ENCODE measurements at regions not wholly inside any gene's neighbourhood (a gene's known extent, or its start where the extent isn't known, plus 50 kb on each side); places are given as distances from the start of the nearest gene placed in this dataset.

DNA sequence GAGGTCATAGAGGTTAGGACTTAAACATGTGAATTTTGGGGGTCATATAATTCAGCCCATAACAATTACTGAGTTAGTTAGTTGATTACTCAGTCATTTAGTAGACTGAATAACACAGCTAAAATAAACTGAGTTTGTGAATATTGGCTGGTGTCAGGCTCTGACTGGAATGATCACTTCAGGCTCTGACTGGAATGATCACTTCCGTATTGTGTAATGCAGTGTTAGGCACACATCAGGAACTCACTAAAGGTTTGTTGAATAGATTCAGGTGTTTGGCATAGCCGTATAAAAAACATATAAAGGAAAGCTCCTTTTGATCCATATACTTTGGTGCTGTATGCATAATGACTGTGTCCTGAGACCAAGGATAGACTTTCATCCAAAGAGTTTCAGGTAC is 610.5 kb downstream of the INSC start:
- Mint-ChIP-seq H3K4me3 (no peak overlapping the region), H3K4me1 (ENCODE audit: low read depth) (no peaks in the 10 kb centered on the region), H3K36me3 (ENCODE audit: low read depth) (no peaks in the 10 kb centered on the region), H3K9me3 (no peaks in the 10 kb centered on the region), H3K27me3 (ENCODE audit: low read depth) (no peaks in the 10 kb centered on the region), H3K27ac (no peak overlapping the region)
- DNase-seq (ENCODE audit: low spot score): no peak

DNA sequence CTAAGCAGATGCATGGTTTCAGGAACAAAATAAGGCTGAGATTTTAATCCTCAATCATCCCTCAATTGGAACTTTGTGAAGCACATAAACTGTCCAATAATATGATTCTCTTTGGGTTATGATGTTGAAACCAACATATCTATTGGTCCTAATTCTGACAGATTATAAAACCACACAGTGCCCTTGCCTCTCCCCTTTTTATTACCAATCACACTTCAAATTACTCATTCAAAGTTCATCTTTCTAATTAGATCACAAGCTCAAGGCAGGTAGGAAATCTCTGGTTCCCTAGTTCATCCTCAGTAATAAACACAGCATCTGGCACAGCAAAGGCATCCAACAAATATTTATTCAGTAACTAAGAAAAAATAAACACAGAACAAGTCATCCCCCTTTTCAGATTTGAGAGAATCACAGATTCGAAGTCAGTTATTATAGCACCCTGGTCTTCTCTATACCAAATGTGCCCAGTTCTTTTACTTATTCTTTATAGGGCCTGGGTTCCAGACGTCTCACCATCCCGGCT is 611.6 kb downstream of the INSC start:
- DNase-seq (ENCODE audit: low spot score): no peak
- H3K4me1 Mint-ChIP-seq (ENCODE audit: low read depth): no peaks in the 10 kb centered on the region
- no peak overlapping the region for H3K4me3 Mint-ChIP-seq
- no peaks in the 10 kb centered on the region for H3K9me3 Mint-ChIP-seq
- no peaks in the 10 kb centered on the region for H3K36me3 Mint-ChIP-seq (ENCODE audit: low read depth)
- H3K27me3 Mint-ChIP-seq (ENCODE audit: low read depth): no peaks in the 10 kb centered on the region
- H3K27ac Mint-ChIP-seq: no peak overlapping the region

DNA sequence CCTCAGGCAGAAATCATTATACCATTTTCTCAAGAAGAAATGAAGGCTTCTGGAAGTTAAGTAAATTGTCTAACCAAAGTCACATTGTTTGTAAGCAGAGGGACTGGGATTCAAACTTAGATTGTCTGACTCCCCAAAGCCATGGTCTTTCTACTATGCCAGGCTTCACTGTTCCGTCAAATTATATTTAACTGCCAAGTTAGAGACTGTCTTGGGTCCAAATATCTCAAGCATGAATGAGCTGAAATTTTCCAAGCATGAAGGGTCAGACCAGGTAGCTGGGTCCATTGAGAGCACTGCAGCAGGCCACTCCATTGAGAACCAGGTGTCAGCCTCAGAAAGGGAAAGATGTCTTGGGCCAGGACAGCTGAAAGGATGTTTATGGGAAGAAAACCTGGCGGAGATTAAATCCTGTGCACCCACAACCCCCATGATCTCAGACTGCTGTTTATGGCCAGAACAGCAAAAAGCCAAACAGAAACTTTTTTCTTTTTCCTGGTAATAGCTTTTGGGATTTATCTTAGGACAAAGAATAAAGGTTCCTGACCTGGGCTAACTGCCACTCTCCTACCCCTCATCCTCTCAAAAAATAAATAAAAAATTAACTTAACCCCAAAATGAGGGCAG is 612.3 kb downstream of the INSC start:
- H3K4me1 Mint-ChIP-seq (ENCODE audit: low read depth): no peaks in the 10 kb centered on the region
- H3K27ac Mint-ChIP-seq: no peak overlapping the region
- no peaks in the 10 kb centered on the region for H3K27me3 Mint-ChIP-seq (ENCODE audit: low read depth)
- DNase-seq (ENCODE audit: low spot score): no peak
- no peaks in the 10 kb centered on the region for H3K36me3 Mint-ChIP-seq (ENCODE audit: low read depth)
- no peaks in the 10 kb centered on the region for H3K9me3 Mint-ChIP-seq
- no peak overlapping the region for H3K4me3 Mint-ChIP-seq

DNA sequence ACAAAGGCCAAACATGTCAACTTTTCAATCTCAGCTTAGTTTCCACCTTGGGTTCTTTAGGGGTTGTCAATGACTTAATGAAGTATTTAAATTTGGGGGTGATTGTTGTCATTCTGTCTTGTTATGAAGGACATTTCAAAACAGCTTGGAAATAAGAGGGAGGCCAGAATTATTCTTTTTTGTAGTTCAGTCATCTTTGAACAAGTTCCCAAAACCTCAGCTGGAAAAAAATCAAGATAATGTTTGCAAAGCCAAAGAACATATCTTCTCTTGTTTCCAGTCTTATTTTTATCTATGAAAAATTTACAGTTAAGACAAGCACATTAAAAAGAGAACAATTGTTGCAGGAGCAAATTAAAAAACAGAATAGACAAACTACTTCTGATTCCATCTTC is 612.8 kb downstream of the INSC start:
- H3K4me3 Mint-ChIP-seq: no peak overlapping the region

DNA sequence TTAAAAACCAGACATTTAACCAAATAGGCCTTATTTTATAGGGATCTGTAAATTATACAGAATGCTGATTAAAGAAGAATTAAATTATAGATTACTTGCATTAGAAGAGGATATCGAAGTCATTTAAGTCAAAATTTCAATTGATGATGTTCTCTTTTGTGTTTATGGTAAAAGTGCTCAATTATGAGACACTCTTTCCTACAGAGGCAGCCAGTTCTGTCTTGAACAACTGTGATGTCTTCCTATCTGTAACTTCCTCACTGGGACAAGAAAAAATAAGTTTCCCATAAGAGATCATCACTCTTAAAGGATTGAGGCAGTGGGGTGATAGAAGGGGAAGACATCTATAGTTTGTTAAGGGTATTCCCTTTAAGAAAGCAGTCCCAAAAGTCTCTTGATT is 613.5 kb downstream of the INSC start:
- H3K36me3 Mint-ChIP-seq (ENCODE audit: low read depth): no peaks in the 10 kb centered on the region
- no peaks in the 10 kb centered on the region for H3K4me1 Mint-ChIP-seq (ENCODE audit: low read depth)
- no peaks in the 10 kb centered on the region for H3K27me3 Mint-ChIP-seq (ENCODE audit: low read depth)
- DNase-seq (ENCODE audit: low spot score): no peak
- no peak overlapping the region for H3K4me3 Mint-ChIP-seq
- H3K27ac Mint-ChIP-seq: no peak overlapping the region
- no peaks in the 10 kb centered on the region for H3K9me3 Mint-ChIP-seq

More for the DNA sequence above, 612.8 kb downstream of the INSC start:
- no peaks in the 10 kb centered on the region for H3K27me3 Mint-ChIP-seq (ENCODE audit: low read depth)
- no peaks in the 10 kb centered on the region for H3K9me3 Mint-ChIP-seq
- H3K4me1 Mint-ChIP-seq (ENCODE audit: low read depth): no peaks in the 10 kb centered on the region
- no peak for DNase-seq (ENCODE audit: low spot score)
- no peak overlapping the region for H3K27ac Mint-ChIP-seq
- H3K36me3 Mint-ChIP-seq (ENCODE audit: low read depth): no peaks in the 10 kb centered on the region

DNA sequence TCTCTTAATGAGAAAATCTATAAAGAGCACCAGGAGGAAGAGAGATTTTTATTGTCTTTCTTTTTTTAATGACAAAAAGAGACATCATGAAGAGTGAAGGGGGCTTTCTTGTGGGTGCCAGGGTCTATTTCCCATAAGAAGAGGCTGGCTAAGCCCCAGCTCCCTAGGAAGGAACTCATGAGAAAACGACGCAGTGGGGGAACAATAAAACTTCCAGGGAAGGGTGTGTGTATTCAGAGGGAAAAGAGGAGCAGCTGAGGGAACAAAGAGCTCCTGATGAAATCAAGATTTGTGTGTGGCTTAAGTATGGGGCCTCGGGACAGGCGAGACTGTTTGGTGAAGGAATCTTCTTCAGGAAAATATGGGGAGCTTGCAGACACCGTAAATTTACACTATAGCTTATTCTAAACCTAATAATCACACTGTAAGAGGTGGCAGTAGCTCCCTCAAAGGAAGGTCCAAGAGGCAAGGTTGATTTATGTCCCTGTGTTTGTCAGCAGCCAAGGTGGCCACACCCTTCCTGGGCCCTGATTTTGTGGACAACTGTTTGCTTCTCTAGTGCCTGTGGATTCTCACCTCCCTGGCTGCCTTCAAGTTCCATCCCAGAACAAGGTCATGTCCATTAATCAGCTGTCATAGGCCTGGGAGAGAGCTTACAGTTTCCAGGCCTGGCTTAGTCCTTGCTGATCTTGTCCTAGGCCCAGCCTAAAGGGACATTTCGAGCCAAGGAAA is 615.7 kb downstream of the INSC start:
- no peaks in the 10 kb centered on the region for H3K9me3 Mint-ChIP-seq
- DNase-seq (ENCODE audit: low spot score): no peak
- no peaks in the 10 kb centered on the region for H3K36me3 Mint-ChIP-seq (ENCODE audit: low read depth)
- no peaks in the 10 kb centered on the region for H3K27me3 Mint-ChIP-seq (ENCODE audit: low read depth)
- no peak overlapping the region for H3K27ac Mint-ChIP-seq
- H3K4me3 Mint-ChIP-seq: no peak overlapping the region
- H3K4me1 Mint-ChIP-seq (ENCODE audit: low read depth): no peaks in the 10 kb centered on the region

DNA sequence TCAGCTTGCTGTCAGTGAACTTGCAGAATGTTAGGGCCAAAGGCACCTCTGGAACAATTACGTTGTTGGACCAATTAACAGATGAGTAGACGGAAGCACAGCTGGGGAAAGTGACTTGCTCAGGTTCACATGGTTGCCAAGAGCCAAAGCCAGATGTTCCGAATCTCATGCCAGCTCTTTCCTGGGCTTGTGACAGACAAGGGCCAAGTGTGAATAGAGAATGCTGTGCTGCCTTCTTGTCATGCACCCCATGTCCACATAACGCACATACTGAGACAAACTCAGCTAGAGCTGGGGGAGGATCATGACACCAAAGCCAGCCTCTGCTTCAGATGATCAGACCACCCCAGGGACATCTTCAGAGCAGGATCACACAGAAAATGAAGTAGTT is 616.3 kb downstream of the INSC start:
- no peak for DNase-seq (ENCODE audit: low spot score)
- Mint-ChIP-seq H3K27me3 (ENCODE audit: low read depth) (no peaks in the 10 kb centered on the region), H3K4me1 (ENCODE audit: low read depth) (no peaks in the 10 kb centered on the region), H3K4me3 (no peak overlapping the region), H3K9me3 (no peaks in the 10 kb centered on the region), H3K27ac (no peak overlapping the region), H3K36me3 (ENCODE audit: low read depth) (no peaks in the 10 kb centered on the region)

DNA sequence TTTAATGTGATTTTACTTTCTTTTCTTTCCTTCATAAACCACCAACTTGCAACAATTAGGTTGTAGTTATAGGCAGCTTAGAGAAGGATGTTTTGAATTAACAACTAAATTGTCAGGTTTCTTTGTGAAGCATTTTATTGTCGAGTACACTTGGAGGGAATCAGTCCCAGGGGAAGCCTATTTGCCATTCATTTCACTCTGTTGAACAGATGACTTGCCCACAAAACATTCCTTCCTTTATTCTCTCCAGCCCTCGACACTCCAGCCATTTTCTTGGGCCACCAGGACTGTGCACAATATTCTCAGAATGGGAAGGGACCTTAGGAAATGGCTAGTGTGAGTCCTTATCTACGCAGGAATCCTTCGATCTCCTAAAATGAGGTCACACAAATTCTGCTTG is 620.6 kb downstream of the SOX6 start:
- no peak overlapping the region for H3K4me3 Mint-ChIP-seq
- no peaks in the 10 kb centered on the region for H3K9me3 Mint-ChIP-seq
- no peaks in the 10 kb centered on the region for H3K36me3 Mint-ChIP-seq (ENCODE audit: low read depth)
- H3K4me1 Mint-ChIP-seq (ENCODE audit: low read depth): no peaks in the 10 kb centered on the region
- DNase-seq (ENCODE audit: low spot score): no peak
- H3K27me3 Mint-ChIP-seq (ENCODE audit: low read depth): no peaks in the 10 kb centered on the region
- H3K27ac Mint-ChIP-seq: no peak overlapping the region

DNA sequence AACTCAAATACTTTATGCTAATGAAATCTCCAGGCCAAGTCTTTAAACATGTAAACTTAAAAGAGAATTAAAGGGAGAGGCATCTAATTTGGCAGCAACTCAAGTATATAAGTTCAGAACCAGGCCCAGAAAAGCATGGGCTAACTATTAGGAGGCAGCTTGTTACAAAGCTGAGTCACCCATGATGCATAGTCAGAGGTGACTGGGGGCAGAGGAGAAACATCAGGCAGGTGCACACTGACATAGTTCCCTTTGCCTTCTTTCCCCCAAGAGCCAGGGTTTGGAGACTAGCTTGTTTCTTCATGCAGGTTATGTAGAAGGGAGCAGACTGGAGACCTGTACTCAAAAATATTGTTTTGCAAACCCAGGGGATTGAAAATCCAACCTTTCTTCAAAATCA is 619.0 kb downstream of the SOX6 start:
- no peaks in the 10 kb centered on the region for H3K36me3 Mint-ChIP-seq (ENCODE audit: low read depth)
- no peaks in the 10 kb centered on the region for H3K4me1 Mint-ChIP-seq (ENCODE audit: low read depth)
- H3K27me3 Mint-ChIP-seq (ENCODE audit: low read depth): no peaks in the 10 kb centered on the region
- H3K9me3 Mint-ChIP-seq: no peaks in the 10 kb centered on the region
- no peak overlapping the region for H3K27ac Mint-ChIP-seq
- DNase-seq (ENCODE audit: low spot score): no peak
- no peak overlapping the region for H3K4me3 Mint-ChIP-seq

DNA sequence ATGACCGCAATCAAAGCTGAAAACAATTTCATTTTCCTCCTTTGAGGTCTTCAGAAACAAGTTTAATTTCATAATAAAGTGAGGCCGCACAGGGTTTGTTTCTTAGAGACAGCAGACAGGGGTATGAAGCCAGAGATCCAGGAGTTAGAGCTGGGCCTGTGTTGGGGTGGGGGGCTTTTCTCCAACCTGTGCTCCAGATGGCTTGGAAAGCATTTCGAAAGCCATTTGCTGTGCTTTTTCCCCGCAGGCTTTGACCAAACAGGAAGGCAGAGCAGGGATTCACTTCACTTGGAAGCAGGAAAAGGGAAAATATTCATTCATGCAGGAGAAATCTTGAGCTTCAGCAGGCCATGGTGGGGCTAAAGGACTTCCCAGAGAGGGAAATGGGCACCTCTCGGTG is 617.4 kb downstream of the SOX6 start:
- Mint-ChIP-seq H3K4me3 (no peak overlapping the region), H3K36me3 (ENCODE audit: low read depth) (no peaks in the 10 kb centered on the region), H3K9me3 (no peaks in the 10 kb centered on the region), H3K27me3 (ENCODE audit: low read depth) (no peaks in the 10 kb centered on the region), H3K4me1 (ENCODE audit: low read depth) (no peaks in the 10 kb centered on the region), H3K27ac (no peak overlapping the region)
- no peak for DNase-seq (ENCODE audit: low spot score)

DNA sequence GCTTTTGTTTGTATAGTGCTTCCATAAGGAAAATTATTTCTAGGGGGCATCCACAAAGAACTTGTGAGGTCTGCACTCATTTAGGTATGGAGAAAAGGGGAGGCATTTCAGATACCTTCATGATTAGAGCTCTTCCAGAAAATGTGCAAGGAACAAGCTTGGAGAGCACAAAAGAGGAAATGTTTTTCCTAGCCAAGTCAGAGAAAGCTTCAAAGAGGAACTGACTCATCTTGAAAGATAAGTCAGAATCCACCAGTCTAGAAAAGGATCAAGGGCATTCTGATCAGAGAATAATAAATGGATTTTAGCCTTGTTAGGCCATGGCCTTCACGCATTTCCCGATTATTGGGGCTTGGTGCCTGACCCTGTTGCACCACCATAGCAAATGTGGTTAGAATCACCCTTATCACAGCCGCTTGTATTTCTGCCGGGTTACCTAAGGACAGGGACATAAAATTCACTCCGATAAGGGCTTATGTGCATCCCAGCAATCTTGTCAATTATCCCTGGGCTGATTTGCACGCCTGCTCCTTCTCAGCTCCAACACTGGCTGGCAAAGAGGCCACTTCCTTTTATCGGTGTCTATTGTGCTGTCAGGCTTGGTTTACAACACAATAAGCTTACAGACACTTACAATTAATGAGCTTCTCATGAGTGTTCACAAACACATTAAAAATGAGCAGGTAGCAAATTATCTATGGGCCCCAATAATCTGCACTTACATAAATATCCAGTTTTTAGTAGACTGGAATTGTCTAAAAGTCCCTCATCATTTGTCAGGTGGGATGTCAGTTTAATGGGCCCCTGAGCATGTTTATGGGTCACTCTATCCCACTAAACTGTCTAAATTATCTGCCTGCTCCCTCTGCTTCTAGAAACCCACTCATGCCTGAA is 613.5 kb downstream of the SOX6 start:
- no peak for DNase-seq (ENCODE audit: low spot score)
- no peaks in the 10 kb centered on the region for H3K27me3 Mint-ChIP-seq (ENCODE audit: low read depth)
- H3K9me3 Mint-ChIP-seq: no peaks in the 10 kb centered on the region
- no peak overlapping the region for H3K27ac Mint-ChIP-seq
- H3K4me3 Mint-ChIP-seq: no peak overlapping the region
- H3K36me3 Mint-ChIP-seq (ENCODE audit: low read depth): no peaks in the 10 kb centered on the region
- H3K4me1 Mint-ChIP-seq (ENCODE audit: low read depth): no peaks in the 10 kb centered on the region

DNA sequence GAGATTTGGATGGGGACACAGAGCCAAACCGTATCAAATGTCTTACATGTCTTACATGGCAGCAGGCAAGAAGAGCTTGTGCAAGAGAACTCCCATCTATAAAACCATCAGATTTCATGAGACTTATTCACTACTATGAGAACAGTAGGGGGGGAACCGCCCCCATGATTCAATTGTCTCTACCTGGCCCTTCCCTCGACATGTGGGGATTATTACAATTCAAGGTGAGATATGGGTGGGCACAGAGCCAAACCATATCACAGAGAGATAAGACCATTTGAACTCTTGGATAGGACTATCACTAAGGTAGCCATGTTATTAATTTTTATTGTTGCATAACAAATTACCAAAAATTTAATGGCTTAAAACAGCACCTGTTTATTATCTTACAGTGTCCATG is 611.7 kb downstream of the SOX6 start:
- Mint-ChIP-seq H3K4me1 (ENCODE audit: low read depth) (no peaks in the 10 kb centered on the region), H3K4me3 (no peak overlapping the region), H3K36me3 (ENCODE audit: low read depth) (no peaks in the 10 kb centered on the region), H3K27me3 (ENCODE audit: low read depth) (no peaks in the 10 kb centered on the region), H3K27ac (no peak overlapping the region), H3K9me3 (no peaks in the 10 kb centered on the region)
- no peak for DNase-seq (ENCODE audit: low spot score)

DNA sequence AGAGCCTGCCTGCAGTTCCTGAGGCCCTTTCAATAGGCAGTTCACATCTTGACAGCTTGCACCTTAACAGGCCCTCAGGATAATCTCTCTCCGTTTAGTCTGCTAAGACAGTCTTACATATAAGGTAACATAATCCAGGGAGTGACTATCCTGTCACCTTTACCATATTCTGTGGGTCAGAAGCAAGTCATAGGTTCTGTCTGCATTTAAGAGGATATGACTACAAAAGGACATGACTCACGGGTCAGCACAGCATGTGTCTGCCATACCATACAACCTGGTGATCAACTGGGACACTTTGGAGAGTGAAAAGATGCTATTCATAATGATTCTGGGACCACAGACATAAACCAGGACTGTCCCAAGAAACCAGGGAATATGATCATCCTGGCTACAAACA is 611.1 kb downstream of the SOX6 start:
- Mint-ChIP-seq H3K4me1 (ENCODE audit: low read depth) (no peaks in the 10 kb centered on the region), H3K27me3 (ENCODE audit: low read depth) (no peaks in the 10 kb centered on the region), H3K4me3 (no peak overlapping the region), H3K9me3 (no peaks in the 10 kb centered on the region), H3K27ac (no peak overlapping the region), H3K36me3 (ENCODE audit: low read depth) (no peaks in the 10 kb centered on the region)
- no peak for DNase-seq (ENCODE audit: low spot score)

DNA sequence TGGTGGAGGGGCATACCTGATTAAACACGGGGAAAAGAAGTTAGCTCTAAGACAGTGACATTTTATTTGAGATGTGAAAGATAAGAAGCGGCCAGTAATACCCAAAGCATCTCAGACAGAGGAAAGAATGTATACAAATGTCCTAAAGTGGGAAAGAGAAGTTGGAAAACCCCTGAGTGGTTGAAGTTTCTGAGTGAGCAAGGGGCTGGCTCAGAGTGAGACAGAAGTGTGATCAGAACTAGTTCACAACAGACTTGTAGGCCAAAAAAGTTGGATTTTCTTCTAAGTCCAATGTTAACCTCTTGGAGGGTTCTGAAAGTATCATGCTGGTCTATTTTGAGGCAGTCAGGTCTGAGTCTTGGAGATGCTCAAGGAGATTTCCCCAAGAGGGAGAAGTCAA is 608.7 kb downstream of the SOX6 start:
- DNase-seq (ENCODE audit: low spot score): no peak
- Mint-ChIP-seq H3K9me3 (no peaks in the 10 kb centered on the region), H3K36me3 (ENCODE audit: low read depth) (no peaks in the 10 kb centered on the region), H3K27me3 (ENCODE audit: low read depth) (no peaks in the 10 kb centered on the region), H3K4me1 (ENCODE audit: low read depth) (no peaks in the 10 kb centered on the region), H3K4me3 (no peak overlapping the region), H3K27ac (no peak overlapping the region)
